SK-N-SH treated with all-trans-retinoic acid at 6 μM for 48 hours (cell line): ENCODE measurements at regions not wholly inside any gene's neighbourhood (a gene's known extent, or its start where the extent isn't known, plus 50 kb on each side); places are given as distances from the start of the nearest gene placed in this dataset.

Experiments used
- ATAC-seq: fragments of 200-7000 bp; cut with Tn5 transposase; 3 replicates; pipeline ENCODE4 v1.9.1; 2020; ENCODE audit warnings: mild to moderate bottlenecking, moderate library complexity
- ARNTL ChIP-seq: fragments of 450-650 bp; formaldehyde crosslinking; IDR thresholded peaks from 2 replicates; pipeline ENCODE4 v1.5.0; 2020; ENCODE audit warnings: low read depth, mild to moderate bottlenecking, moderate library complexity, borderline replicate concordance
- BACH2 ChIP-seq: fragments of 250-450 bp; sonication (Bioruptor Pico); IDR thresholded peaks from 2 replicates; pipeline ENCODE4 v1.9.0; 2021; ENCODE audit warnings: mild to moderate bottlenecking, borderline replicate concordance
- CSDC2 ChIP-seq: fragments of 250-450 bp; sonication (Bioruptor Pico); IDR thresholded peaks from 2 replicates; pipeline ENCODE4 v1.5.0; 2020; ENCODE audit warnings: mild to moderate bottlenecking, moderate library complexity
- ESRRG ChIP-seq: fragments of 250-450 bp; sonication (Bioruptor Pico); IDR thresholded peaks from 2 replicates; pipeline ENCODE4 v1.6.1; 2021; ENCODE audit warnings: mild to moderate bottlenecking
- GLIS3 ChIP-seq: fragments of 250-450 bp; sonication (Bioruptor Pico); IDR thresholded peaks from 2 replicates; pipeline ENCODE4 v1.5.0; 2020; ENCODE audit warnings: mild to moderate bottlenecking, moderate library complexity
- ISL1 ChIP-seq: fragments of 250-450 bp; sonication (Bioruptor Pico); IDR thresholded peaks from 2 replicates; pipeline ENCODE4 v2.1.2; 2022; ENCODE audit warnings: mild to moderate bottlenecking, moderate library complexity
- OSR1 ChIP-seq: fragments of 250-450 bp; sonication (Bioruptor Pico); IDR thresholded peaks from 2 replicates; pipeline ENCODE4 v1.8.0; 2022; ENCODE audit warnings: moderate library complexity, mild to moderate bottlenecking, inconsistent platforms
- PATZ1 ChIP-seq: fragments of 250-450 bp; sonication (Bioruptor Pico); IDR thresholded peaks from 2 replicates; pipeline ENCODE4 v1.8.0; 2020; ENCODE audit warnings: mild to moderate bottlenecking, moderate library complexity, borderline replicate concordance
- POU6F1 ChIP-seq: fragments of 250-450 bp; sonication (Bioruptor Pico); IDR thresholded peaks from 2 replicates; pipeline ENCODE4 v1.8.0; 2021; ENCODE audit warnings: low read depth, mild to moderate bottlenecking, moderate library complexity, borderline replicate concordance
- PPARA ChIP-seq: fragments of 250-450 bp; sonication (Bioruptor Pico); IDR thresholded peaks from 2 replicates; pipeline ENCODE4 v1.5.0; 2020; ENCODE audit warnings: mild to moderate bottlenecking, borderline replicate concordance
- RARB ChIP-seq: fragments of 250-450 bp; sonication (Bioruptor Pico); IDR thresholded peaks from 2 replicates; pipeline ENCODE4 v1.8.0; 2021; ENCODE audit warnings: mild to moderate bottlenecking, moderate library complexity
- SNAI2 ChIP-seq: fragments of 250-450 bp; sonication (Bioruptor Pico); IDR thresholded peaks from 2 replicates; pipeline ENCODE4 v1.5.0; 2020; ENCODE audit warnings: mild to moderate bottlenecking, moderate library complexity
- TCF4 ChIP-seq: fragments of 250-450 bp; sonication (Bioruptor Pico); IDR thresholded peaks from 2 replicates; pipeline ENCODE4 v1.8.0; 2021; ENCODE audit warnings: mild to moderate bottlenecking, moderate library complexity, borderline replicate concordance
- TOX ChIP-seq: fragments of 250-450 bp; sonication (Bioruptor Pico); IDR thresholded peaks from 2 replicates; pipeline ENCODE4 v1.8.0; 2021; ENCODE audit warnings: mild to moderate bottlenecking, moderate library complexity, borderline replicate concordance
- TSHZ2 ChIP-seq: fragments of 250-450 bp; sonication (Bioruptor Pico); IDR thresholded peaks from 2 replicates; pipeline ENCODE4 v1.5.0; 2020; ENCODE audit warnings: mild to moderate bottlenecking, moderate library complexity
- ZC3H10 ChIP-seq: fragments of 250-450 bp; sonication (Bioruptor Pico); IDR thresholded peaks from 2 replicates; pipeline ENCODE4 v1.5.1; 2021; ENCODE audit warnings: mild to moderate bottlenecking, moderate library complexity
- ZFP3 ChIP-seq: fragments of 250-450 bp; sonication (Bioruptor Pico); IDR thresholded peaks from 2 replicates; pipeline ENCODE4 v1.5.0; 2020; ENCODE audit warnings: mild to moderate bottlenecking, moderate library complexity
- ZFP30 ChIP-seq: fragments of 450-650 bp; formaldehyde crosslinking; IDR thresholded peaks from 2 replicates; pipeline ENCODE4 v1.5.0; 2022; ENCODE audit warnings: mild to moderate bottlenecking, moderate library complexity
- ZNF565 ChIP-seq: fragments of 450-650 bp; formaldehyde crosslinking; conservative IDR thresholded peaks from 2 replicates; pipeline ENCODE4 v1.5.0; 2020; ENCODE audit warnings: low read depth, mild to moderate bottlenecking, moderate library complexity
- ZNF70 ChIP-seq: fragments of 450-650 bp; formaldehyde crosslinking; IDR thresholded peaks from 2 replicates; pipeline ENCODE4 v1.5.0; 2020; ENCODE audit warnings: mild to moderate bottlenecking, moderate library complexity
- ZNF8 ChIP-seq: fragments of 450-650 bp; formaldehyde crosslinking; IDR thresholded peaks from 2 replicates; pipeline ENCODE4 v1.5.0; 2020; ENCODE audit warnings: mild to moderate bottlenecking, moderate library complexity

GRCh38 chr6:23600118-23600517, 525.9 kb upstream of the NRSN1 start:
- no peak for ATAC-seq
- no peak for TF ChIP-seq ZFP3 (CRISPR knock-in tag)
- no peak for TF ChIP-seq ZFP30 (CRISPR knock-in tag)

- TF ChIP-seq ZC3H10 (CRISPR knock-in tag) (no peak), ZNF70 (CRISPR knock-in tag) (no peak), TCF4 (CRISPR knock-in tag) (no peak), ISL1 (CRISPR knock-in tag) (no peak), CSDC2 (CRISPR knock-in tag) (no peak), OSR1 (CRISPR knock-in tag) (no peak), TSHZ2 (CRISPR knock-in tag) (no peak), ZFP30 (CRISPR knock-in tag) (no peak), TOX (CRISPR knock-in tag) (no peak), ARNTL (CRISPR knock-in tag) (no peak)
- ATAC-seq = no peak
These were observed 524.1 kb upstream of the NRSN1 start for GRCh38 chr6:23601811-23602345.

- no peak for ATAC-seq
These were observed 517.0 kb upstream of the NRSN1 start for GRCh38 chr6:23608931-23609435.

GRCh38 chr6:23611776-23612381, 514.1 kb upstream of the NRSN1 start:
- TF ChIP-seq PPARA = no peak
- peak; percentile 98 for TF ChIP-seq TCF4 (CRISPR knock-in tag)
- no peak for TF ChIP-seq TOX (CRISPR knock-in tag)
- TF ChIP-seq ZFP30 (CRISPR knock-in tag) = no peak
- TF ChIP-seq OSR1 (CRISPR knock-in tag) = no peak
- peak; percentile 89 for TF ChIP-seq TSHZ2 (CRISPR knock-in tag)
- TF ChIP-seq ZC3H10 (CRISPR knock-in tag) = no peak
- no peak for TF ChIP-seq ESRRG
- 0 out of 2 replicates have a peak, but pooled peaks have one; percentile 46 for TF ChIP-seq ZFP3 (CRISPR knock-in tag)
- TF ChIP-seq ZNF70 (CRISPR knock-in tag) = peak; percentile 45; the same call in 1 of the 2 replicates
- 0 out of 2 replicates have a peak, but pooled peaks have one; percentile 40 for TF ChIP-seq GLIS3 (CRISPR knock-in tag)
- no peak for TF ChIP-seq POU6F1 (CRISPR knock-in tag)
- peak; percentile 62 for TF ChIP-seq ZNF8
- no peak for TF ChIP-seq SNAI2 (CRISPR knock-in tag)
- no peak for TF ChIP-seq RARB (CRISPR knock-in tag)
- TF ChIP-seq PATZ1 (CRISPR knock-in tag) = no peak
- TF ChIP-seq BACH2 (CRISPR knock-in tag) = no peak
- no peak for TF ChIP-seq ISL1 (CRISPR knock-in tag)
- peak; percentile 53; the same call in 1 of the 3 replicates for ATAC-seq

More at GRCh38 chr6:23608931-23609435, 517.0 kb upstream of the NRSN1 start:
- TF ChIP-seq ESRRG (no peak), ISL1 (CRISPR knock-in tag) (no peak), BACH2 (CRISPR knock-in tag) (no peak), TOX (CRISPR knock-in tag) (no peak), ZNF565 (no peak)
- TF ChIP-seq, all 23 proteins: peak for 0
